Kidney tubule cell (primary cell): ENCODE measurements at regions not wholly inside any gene's neighbourhood (a gene's known extent, or its start where the extent isn't known, plus 50 kb on each side); places are given as distances from the start of the nearest gene placed in this dataset.

Experiments used
- DNase-seq: peaks from one replicate; pipeline ENCODE4 v3.0.0-alpha.2; 2018; ENCODE audit warnings: low spot score

DNA sequence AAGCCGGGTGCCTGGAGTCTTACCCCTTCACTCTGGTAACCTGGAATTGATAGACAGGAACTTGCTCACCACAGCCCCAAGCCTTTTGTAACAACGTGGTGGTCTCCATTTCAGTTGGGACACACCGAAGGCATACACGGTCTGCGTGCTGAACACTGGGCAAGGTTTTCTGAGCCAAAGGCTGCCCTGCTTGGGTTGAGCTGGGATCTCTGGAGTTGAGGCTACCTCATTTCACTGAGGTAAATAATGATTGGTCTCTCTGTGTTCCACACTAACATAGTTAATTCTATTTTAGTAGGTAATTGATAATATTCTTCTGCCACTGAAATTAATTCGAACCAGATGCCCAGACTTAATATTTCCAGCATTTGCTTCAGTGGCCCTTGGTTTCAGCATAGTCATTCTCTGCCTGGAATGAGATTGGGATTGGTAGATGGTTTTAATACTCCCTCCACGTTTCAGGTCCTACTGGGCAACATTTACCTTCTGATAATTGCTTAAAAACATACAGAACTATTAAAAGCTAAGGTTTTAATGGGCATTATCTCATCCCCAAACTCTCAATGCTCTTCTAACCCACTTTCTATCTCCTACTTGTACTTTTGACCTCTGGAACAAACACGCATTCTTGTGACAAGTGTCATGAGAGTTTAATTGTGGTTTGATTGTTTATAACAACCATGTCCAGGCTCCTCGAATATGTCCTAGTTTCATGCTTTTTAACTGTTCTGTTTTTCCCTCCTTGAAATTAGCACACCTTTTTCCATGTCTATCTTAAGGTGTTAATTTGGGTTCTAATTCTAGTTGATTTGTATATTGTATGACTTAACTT lies 202.3 kb upstream of the KLF6 start:
- DNase-seq = peak; percentile 44

DNA sequence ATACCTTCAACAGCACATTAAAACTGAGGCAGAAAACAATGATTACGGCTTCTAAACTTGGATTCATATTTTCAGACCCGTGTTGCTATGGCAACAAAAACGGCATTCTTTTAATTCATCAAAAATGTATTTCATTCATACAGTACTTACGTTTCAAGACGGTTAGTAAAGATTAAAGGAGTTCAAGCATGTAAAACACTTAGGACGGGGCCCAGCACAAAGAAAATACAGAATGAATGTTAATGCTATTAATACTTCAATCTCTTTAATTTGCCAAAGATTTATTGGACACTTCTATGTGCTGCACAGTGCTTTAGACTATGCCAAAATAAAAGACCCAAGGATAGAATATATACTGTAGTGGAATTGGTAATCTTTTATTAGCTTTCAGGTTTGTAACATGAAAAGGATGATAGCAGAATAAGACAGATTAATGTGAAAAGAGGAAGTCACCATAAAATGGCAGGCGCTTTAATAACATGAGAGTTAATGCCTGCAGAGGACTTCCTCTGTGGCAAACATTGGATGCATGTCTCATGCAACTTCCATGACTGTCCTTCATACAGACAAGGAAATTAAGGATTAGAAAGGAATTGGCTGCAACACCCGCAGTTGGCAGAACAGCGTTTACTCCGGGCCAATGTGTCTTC lies 201.6 kb upstream of the KLF6 start:
- no peak for DNase-seq

DNA sequence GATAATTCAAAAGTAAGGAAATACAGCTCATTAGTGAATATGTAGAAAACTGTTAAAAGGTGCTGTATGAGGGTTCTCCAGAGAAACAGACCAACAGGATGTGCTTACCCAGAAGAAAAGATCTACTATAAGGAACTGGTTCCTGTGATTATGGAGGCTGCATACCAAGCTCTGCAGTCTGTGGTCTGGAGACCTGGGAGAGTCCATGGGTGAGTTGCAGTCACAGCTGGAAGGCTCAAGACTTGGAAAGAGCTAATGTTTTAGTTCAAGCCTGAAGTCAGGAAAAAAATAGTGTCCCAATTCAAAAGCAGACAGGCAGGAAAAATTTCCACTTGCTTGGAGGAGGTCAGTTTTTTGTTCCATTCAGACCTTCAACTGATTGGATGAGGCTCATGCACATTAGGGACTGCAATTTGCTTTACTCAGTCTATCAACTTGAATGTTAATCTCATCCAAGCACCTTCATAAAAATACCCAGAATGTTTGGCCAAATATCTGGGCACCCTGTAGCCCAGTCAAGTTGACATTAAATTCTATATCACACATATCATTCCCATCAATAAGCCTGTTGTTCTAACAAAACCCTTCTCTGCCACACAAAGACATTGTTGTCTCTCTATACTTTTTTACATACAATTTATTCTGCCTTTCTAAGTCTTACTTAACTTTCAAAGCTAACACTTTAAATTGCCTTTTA lies 197.9 kb upstream of the KLF6 start:
- DNase-seq = peak; percentile 43

DNA sequence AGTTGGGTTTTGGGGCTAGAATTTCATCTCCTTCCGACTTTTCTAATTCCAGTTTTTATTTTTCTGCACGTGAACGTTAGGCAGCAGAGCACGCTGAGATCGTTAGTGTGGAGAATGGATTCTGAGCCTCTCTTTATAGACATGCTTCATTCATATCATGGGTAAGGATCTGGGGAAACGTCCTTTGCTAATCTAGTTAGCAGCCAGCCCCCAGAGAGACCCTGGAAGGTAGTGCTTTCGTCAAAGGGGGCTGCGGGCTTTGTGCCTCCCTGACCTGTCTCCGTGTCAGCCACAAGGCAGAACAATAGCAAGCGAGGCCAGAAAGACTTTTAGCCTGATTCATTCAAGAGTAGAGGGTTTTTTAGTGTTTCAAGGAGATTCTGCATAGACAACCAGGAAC lies 196.3 kb upstream of the KLF6 start:
- DNase-seq = no peak

DNA sequence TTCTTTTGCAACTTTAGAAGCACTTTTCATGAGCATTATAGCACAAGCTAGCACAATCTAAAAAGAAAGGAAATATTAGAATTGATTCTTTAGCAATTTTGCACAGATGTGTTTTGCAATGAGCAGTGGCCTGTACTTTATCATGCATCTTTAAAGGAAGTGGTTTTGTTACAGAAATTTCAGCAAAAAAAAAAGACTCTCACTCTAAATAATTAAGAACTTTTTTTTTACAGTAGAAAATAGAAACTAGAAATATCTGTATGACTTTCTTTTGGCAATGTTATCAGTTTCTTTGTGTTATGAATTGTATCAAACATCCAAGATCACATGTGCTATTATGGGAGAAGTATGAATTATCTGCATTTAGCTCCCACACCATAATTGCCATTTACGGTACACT lies 195.7 kb upstream of the KLF6 start:
- no peak for DNase-seq

DNA sequence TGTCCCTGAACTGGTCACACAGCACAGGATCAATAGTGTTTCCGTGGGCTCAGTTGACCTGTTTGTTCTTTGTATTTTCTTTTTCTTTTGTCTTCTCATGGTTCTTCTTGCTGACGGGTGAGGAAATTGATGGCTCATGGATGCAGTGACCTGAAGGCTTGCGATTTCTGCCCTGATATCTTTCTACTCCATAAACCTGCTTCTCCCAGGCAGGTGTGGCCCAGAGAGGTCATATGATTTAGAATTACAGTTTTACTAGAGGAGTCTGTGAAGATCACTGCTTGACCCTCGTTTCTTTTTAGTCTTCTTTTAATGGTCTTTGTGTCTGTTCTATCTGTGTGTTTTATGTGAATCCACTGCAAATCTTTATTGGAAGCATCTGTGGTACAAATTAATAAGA lies 195.1 kb upstream of the KLF6 start:
- DNase-seq = no peak

DNA sequence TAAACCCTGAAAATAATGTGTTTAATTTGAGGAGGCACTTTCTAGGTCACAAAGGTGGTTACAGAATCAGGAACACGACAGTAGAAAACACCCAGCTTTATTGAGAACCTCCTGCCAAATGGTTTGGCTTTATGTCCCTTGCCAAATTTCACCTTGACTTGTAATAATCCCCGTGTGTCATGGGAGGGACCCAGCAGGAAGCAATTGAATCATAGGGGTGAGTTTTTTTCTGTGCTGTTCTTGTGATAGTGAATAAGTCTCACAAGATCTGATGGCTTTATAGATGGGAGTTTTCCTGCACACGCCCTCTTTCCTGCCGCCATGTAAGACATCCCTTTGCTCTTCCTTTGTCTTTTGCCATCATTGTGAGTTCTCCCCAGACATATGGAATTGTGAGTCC lies 193.8 kb upstream of the KLF6 start:
- peak; percentile 76 for DNase-seq

DNA sequence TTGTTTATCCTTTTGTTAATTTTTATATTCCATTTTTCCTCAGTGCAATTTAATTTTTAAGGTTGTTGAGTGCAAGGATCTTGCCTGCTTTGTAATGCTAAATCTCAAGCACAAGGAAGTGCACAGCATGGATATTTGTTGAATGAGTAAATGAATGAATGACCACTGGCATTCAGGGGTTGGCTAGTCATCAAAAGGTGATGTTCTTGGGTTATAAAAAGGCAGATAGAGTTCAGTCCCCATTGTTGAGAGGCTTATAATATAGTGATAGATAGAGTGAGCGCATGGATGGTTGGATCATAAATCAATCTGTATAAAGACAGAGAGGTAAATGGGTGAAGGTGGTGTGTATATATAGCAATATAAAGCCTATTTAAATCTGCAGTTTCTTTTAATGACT lies 193.2 kb upstream of the KLF6 start:
- peak; percentile 95 for DNase-seq

DNA sequence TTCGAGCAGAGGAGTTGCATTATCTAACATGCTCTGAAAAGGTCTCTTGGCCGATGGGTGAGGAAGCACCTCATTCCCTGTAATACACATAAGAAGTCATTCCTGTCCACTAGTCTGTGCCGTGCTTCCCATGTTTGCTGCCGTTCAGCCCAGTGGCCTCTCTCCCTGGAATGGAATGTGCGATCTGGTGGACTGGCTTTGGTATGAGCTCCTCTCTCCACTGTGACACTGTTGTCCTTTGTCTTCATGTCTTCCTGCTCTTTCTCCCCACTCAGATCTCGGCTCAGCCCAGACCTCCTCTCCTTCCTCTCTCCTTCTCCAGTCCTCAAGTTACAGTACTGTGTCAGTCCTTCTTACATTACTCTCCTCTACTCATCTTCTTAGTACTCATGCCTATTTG lies 192.8 kb upstream of the KLF6 start:
- peak; percentile 83 for DNase-seq

DNA sequence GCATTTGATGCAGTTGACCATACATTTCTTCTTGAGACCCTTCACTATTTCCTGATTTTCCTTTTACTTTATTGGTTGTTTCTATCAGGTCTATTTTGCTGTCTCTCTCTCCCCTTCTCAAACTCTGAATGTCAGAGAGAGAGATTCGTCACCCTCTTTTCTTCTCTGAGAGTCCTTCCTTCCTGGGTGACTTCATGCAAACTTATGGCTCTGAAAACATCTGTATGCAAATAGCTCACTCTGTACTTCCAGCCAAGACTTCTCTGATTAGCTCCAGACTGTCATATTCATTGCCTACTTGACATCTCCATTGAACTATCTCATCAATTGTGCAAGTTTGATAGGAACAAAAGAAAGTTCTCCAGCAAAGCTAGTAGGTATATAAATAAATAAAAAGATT lies 191.7 kb upstream of the KLF6 start:
- DNase-seq = no peak

DNA sequence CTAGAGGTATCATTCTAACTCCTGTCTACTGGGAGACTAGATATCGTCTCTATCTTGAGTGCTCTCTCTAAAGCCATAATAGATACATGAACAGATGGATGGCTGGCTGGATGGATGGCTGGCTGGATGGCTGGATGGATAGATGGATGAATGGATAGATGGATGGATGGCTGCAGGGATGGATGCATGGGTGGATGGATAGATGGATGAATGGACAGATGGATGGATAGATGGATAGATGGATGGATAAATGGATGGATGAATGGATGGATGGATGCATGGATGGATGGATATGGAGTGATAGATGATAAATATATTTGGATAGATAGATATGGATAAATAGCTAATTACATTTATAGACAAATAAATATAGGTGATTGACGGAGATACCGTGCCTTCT lies 191.2 kb upstream of the KLF6 start:
- DNase-seq = no peak

DNA sequence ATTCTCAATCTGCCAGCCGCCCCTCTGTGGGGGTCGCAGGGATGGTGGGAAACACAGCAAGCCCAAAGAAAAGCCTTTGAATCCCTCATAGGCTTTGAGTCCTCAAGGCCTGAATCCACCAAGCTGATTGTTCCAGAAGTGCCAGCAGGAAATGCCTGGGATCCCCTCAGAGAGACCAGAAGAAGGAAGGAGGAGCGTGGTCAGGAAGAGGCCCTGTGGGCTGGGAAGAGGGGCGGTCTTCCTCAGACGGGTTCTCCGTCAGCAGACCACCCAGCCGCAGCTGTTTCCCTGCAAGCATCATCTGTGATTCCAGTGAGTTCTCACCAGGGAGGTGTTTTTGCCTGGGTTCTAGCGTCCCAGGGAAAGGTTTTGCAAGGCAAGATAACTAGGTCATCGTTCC lies 190.0 kb upstream of the KLF6 start:
- no peak for DNase-seq

DNA sequence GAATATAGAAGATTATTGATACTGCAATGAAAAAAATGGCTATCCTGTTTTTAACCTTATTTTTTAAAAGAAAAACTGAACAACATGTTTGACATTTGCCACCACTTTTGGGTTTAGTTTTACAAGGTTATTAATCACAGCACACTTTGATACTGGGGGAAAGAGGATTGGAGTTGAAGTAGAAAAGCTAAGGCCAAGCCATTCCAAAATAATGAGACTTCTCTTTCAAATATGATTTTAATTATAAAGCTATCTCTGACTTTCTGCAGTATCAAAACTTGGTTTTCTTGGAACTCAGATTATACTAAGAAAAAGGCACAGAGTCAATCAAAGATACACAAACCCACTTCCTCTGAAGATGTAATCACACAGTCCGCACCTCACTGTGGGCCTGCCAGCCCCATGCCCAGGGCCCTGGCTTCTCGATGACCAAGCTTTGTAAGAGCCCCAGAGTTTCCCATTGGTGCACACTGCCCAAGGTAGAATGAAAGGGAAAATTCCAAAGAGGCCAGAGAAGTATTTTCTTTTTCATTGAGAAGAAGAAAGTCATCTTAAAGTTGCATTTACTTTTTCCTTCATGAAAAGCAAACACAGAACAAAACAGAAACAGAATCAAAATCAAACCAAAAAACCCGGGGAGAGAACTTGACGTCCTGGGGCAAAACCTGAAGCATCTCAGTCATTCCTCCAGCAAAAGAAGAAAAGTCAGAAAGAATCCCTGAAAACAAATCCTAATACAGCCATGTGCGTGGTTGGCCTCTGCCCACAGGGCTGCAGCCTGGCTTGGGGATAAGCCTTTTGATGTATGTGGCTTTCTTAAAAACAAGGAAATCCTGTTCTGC lies 187.7 kb upstream of the KLF6 start:
- DNase-seq = no peak

DNA sequence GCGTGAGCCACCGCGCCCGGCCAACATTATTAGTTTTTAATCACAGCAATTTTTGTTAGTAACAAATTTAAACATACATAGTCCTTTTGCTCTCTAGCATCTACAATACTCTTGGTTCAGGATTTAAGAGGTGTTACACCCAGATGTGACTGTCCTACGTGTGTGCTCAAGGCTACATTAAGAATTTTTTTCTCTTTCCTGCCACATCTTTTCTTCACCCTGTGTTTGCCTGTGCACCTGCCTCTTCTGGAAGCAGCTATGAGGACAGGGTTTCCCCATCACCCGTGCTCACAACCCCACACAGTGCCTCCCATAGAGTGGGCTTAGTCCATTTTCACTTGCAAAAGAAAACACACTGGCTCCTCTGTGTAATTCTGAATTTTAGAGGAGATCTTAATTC lies 186.7 kb upstream of the KLF6 start:
- DNase-seq = no peak

DNA sequence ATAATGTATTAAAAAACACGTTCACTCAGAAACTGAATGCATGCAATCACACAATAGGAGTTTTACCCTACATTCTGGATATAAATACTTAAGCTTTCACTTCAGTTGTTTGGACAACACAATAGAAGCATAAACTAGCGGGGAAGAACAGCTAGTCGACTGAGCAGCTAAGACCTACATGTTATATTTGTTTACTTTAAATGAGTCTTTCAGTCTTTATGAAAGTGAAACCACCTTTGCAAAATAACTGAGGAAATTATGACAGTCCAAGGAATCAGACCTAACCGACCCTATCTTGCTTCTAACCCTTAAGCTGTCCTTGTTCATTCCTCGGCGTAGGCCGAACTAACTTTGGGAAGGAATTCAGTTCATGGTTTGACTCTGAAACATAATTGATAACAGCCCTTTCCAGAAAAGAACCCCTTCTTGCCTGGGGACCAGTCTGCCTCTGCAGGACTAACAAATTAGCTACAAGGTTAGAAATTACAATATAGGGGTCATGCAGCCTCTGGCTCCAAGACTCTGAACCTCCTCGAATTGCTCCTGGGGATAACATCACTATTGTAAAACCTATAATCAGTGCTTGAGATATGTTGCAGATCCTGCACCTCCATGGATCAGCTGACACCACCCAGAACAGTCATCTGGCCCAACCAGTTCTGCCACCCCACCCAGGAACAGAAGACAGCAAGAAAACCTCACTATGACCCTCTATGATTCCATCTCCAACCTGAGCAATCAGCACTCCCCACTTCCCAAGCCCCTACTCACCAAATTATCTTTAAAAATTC lies 185.1 kb upstream of the KLF6 start:
- DNase-seq = no peak

DNA sequence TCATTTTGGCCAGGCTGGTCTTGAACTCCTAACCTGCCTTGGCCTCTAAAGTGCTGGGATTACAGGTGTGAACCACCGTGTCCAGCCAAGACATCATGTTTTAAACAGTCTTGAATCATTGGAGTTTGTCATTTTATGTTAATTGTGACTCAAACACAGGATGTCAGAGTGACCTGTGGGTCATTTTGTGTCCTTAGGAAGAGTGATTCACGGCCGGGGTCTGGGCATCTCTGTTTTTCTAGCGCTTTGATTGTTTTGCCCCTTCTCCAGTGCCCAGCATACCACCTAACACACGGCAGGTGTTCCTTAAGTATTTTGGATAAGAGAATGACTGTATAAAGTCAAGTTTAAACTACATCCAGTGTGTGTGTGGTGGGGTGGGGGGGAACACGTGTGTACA lies 183.7 kb upstream of the KLF6 start:
- peak; percentile 16 for DNase-seq

DNA sequence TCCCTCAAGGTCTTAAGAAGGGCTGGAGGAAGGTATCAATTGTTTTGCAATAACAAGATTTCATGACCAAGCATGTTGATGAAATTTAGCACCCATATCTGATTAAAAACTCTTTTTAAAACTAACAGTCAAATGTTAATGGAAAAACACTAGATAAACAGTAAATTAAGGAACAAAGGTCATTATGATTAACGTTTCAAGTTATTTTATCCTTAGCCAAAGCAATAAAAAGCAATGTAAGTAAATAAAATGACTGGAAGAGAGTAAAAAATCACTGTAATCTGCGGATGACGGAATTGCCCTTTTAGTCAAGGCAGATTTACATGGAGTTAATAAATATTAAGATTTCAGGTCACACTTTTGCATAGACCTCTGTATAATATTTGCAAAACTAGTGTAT lies 179.5 kb upstream of the KLF6 start:
- DNase-seq = no peak

DNA sequence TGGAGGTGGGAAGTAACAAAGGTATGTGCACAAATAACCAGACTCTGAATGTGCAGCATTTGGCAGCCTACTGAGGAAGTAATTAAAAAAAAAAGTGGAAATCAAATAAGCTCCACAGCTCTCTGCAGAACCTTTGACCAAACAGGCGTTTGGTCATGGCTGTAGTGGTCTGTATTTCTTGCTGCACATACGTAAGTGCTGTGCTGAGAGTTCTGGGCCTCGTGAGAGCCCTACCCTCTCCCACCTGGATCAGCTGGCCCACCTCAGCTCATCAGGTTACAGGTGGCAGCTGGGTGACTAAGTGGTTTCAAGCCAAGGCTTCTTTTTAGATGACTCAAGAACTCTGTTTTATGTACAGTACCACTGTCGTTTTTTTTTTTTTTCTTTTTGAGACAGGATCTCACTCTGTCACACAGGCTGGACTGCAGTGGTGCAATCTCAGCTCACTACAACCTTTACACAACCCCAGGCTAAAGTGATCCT lies 178.2 kb upstream of the KLF6 start:
- peak; percentile 88 for DNase-seq

DNA sequence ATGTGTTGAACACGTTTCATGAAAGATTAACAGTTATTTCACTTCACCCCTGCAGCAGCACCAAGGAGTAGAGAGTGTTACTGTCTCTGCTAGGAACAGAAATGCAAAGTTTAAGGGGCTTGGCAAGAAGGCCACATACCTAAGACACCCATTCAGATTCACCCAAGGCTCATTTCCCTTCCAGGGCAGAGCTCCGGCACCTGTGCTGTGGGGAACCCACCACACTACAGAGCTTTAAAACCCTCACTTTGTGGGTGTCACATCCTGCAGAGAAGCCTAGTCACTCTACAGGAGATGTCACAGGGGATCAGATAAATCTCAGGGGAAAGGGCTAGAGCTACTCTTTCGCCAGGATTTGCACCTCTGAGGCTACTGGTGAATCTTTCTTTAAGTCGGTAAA lies 176.1 kb upstream of the KLF6 start:
- no peak for DNase-seq

DNA sequence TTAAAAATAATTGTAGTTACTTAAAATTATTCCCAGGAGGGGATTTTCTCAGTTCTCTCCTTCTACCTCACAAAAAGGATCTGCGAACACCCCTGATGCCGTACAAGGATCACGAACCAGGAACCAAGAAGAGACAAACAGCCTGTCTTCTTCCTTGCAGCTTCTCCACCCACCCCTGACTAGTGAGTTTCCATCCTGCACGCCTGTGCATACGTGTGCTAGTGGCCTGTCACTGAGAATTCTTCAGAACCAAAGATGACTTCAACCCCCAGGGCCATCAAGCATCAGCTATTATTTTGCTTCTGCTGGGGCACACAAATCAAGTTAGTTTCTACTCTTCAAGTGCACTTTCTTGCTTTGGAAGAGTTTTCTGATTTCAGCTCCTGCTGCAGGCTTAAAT lies 175.5 kb upstream of the KLF6 start:
- DNase-seq = no peak
